HEK293T (cell line): ENCODE measurements at regions not wholly inside any gene's neighbourhood (a gene's known extent, or its start where the extent isn't known, plus 50 kb on each side); places are given as distances from the start of the nearest gene placed in this dataset.

Experiments
- BHLHE40 ChIP-seq: fragments of 450-650 bp; IDR thresholded peaks from 2 replicates; pipeline ENCODE4 v1.6.1; 2016; ENCODE audit warnings: mild to moderate bottlenecking, moderate library complexity, borderline replicate concordance
- CTBP1 ChIP-seq: fragments of 450-650 bp; IDR thresholded peaks from 2 replicates; pipeline ENCODE4 v1.6.1; 2016; ENCODE audit warnings: borderline replicate concordance
- ELF4 ChIP-seq: fragments of 450-650 bp; IDR thresholded peaks from 2 replicates; pipeline ENCODE4 v1.6.1; 2017; ENCODE audit warnings: antibody characterized with exemption
- FOXA1 ChIP-seq: fragments of 450-650 bp; IDR thresholded peaks from 2 replicates; pipeline ENCODE4 v1.6.1; 2016; ENCODE audit warnings: mild to moderate bottlenecking
- FOXK2 ChIP-seq: fragments of 450-650 bp; IDR thresholded peaks from 2 replicates; pipeline ENCODE4 v1.6.1; 2016; ENCODE audit warnings: mild to moderate bottlenecking
- FOXM1 ChIP-seq: fragments of 450-650 bp; IDR thresholded peaks from 2 replicates; pipeline ENCODE4 v1.6.1; 2017; ENCODE audit warnings: mild to moderate bottlenecking, borderline replicate concordance
- HDGF ChIP-seq: fragments of 450-650 bp; IDR thresholded peaks from 2 replicates; pipeline ENCODE4 v1.6.1; 2017; ENCODE audit warnings: antibody characterized with exemption, borderline replicate concordance
- LEF1 ChIP-seq: fragments of 450-650 bp; IDR thresholded peaks from 2 replicates; pipeline ENCODE4 v1.6.1; 2017; ENCODE audit warnings: mild to moderate bottlenecking, borderline replicate concordance
- NFRKB ChIP-seq: fragments of 450-650 bp; IDR thresholded peaks from 2 replicates; pipeline ENCODE4 v1.6.1; 2016; ENCODE audit warnings: mild to moderate bottlenecking, moderate library complexity
- SP1 ChIP-seq: fragments of 450-650 bp; IDR thresholded peaks from 2 replicates; pipeline ENCODE4 v1.6.1; 2017
- SUZ12 ChIP-seq: fragments of 450-650 bp; IDR thresholded peaks from 2 replicates; pipeline ENCODE4 v1.6.1; 2016; ENCODE audit warnings: mild to moderate bottlenecking
- TARDBP ChIP-seq: fragments of 450-650 bp; IDR thresholded peaks from 2 replicates; pipeline ENCODE4 v1.6.1; 2016
- ZNF384 ChIP-seq: fragments of 450-650 bp; IDR thresholded peaks from 2 replicates; pipeline ENCODE4 v1.6.1; 2016

DNA sequence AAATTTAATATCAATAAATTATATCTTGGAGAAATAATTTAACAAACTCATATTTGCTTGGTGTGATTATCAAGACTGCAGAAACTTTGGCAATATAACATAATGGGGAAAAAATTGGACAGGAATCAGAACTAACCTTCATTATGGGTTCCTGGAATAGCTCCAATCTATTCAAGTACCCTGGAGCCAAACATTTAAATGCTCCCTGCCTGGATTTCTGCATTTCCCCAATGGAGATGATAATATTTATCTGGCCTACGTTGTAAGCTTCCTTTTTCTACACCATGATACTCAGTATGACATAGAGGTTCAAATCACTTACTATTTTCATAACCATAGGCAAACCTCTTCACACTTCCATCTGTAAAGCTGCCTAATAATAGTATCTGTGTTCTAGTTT, 326.8 kb downstream of the TRIML1 start:
- no peak for TF ChIP-seq FOXK2
- TF ChIP-seq SUZ12: no peak
- no peak for TF ChIP-seq HDGF
- no peak for TF ChIP-seq FOXM1
- no peak for TF ChIP-seq ELF4
- no peak for TF ChIP-seq FOXA1
- no peak for TF ChIP-seq ZNF384
- no peak for TF ChIP-seq BHLHE40
- no peak for TF ChIP-seq SP1
- no peak for TF ChIP-seq LEF1
- no peak for TF ChIP-seq CTBP1
- no peak for TF ChIP-seq NFRKB
- TF ChIP-seq TARDBP: no peak
